Lower lobe of right lung (tissue), 2 donors: ENCODE measurements at regions not wholly inside any gene's neighbourhood (a gene's known extent, or its start where the extent isn't known, plus 50 kb on each side); places are given as distances from the start of the nearest gene placed in this dataset.

Experiments
- ATAC-seq, 2 donors: fragments of 200-7000 bp; cut with Tn5 transposase; one replicate each; pipeline ENCODE4 v1.9.1; 2020 to 2022; ENCODE audit warnings: mild to moderate bottlenecking in 2 of 2, moderate library complexity in 2 of 2
- DNase-seq: peaks from one replicate; pipeline ENCODE4 v3.0.0-alpha.2; 2020
- H3K27ac ChIP-seq: fragments of 200-600 bp; one replicate; pipeline ENCODE4 v1.8.0; 2022
- H3K27me3 ChIP-seq: fragments of 200-600 bp; one replicate; pipeline ENCODE4 v1.8.0; 2022; ENCODE audit warnings: low read depth
- H3K36me3 ChIP-seq: fragments of 200-600 bp; one replicate; pipeline ENCODE4 v1.8.0; 2022; ENCODE audit warnings: mild to moderate bottlenecking
- H3K4me1 ChIP-seq: fragments of 200-600 bp; one replicate; pipeline ENCODE4 v1.8.0; 2022
- H3K4me3 ChIP-seq: fragments of 200-600 bp; one replicate; pipeline ENCODE4 v1.8.0; 2022; ENCODE audit warnings: mild to moderate bottlenecking
- H3K9me3 ChIP-seq: fragments of 200-600 bp; one replicate; pipeline ENCODE4 v1.8.0; 2022
- CTCF ChIP-seq: fragments of 200-600 bp; IDR thresholded peaks from one replicate; pipeline ENCODE4 v1.8.0; 2022; ENCODE audit warnings: antibody characterized with exemption, mild to moderate bottlenecking
- intact Hi-C: fragments of 100-400 bp; cut with DNase I; formaldehyde crosslinking; loops from one replicate; pipeline ENCODE4 v1.11.0; 2022
- donor health status: DM: no; HTN: yes; CAD: no; lungs with severe emphysema.

- no peak for TF ChIP-seq CTCF
- no peak for ATAC-seq
- intact Hi-C loops = no loop called here
- Histone ChIP-seq H3K4me1 (no peaks in the 10 kb centered on the region), H3K36me3 (no peaks in the 10 kb centered on the region), H3K9me3 (no peaks in the 10 kb centered on the region), H3K27me3 (no peaks in the 10 kb centered on the region), H3K4me3 (no peak overlapping the region), H3K27ac (no peak overlapping the region)
- no peak for DNase-seq
Measured at GRCh38 chr12:16763901-16764300, 157.9 kb upstream of the LMO3 start.

GRCh38 chr12:16756833-16757555, 151.0 kb upstream of the LMO3 start:
- Histone ChIP-seq H3K9me3 (no peaks in the 10 kb centered on the region), H3K4me1 (no peaks in the 10 kb centered on the region), H3K27me3 (no peaks in the 10 kb centered on the region), H3K4me3 (no peak overlapping the region), H3K36me3 (no peaks in the 10 kb centered on the region), H3K27ac (no peak overlapping the region)
- no peak for DNase-seq
- no peak for ATAC-seq
- intact Hi-C loops = no loop called here
- TF ChIP-seq CTCF = no peak

GRCh38 chr12:16730772-16731171, 124.8 kb upstream of the LMO3 start:
- ATAC-seq (no peak), DNase-seq (no peak)
- Histone ChIP-seq H3K36me3 (no peaks in the 10 kb centered on the region), H3K4me3 (no peak overlapping the region), H3K27me3 (no peaks in the 10 kb centered on the region), H3K4me1 (no peaks in the 10 kb centered on the region), H3K9me3 (no peaks in the 10 kb centered on the region), H3K27ac (no peak overlapping the region)
- intact Hi-C loops = no loop called here
- no peak for TF ChIP-seq CTCF

GRCh38 chr12:16726879-16727278, 120.9 kb upstream of the LMO3 start:
- DNase-seq (no peak), ATAC-seq (peak in 1 of 2 donors; percentile 24)
- intact Hi-C loops = no loop called here
- Histone ChIP-seq H3K27me3 (no peaks in the 10 kb centered on the region), H3K9me3 (no peaks in the 10 kb centered on the region), H3K4me1 (no peaks in the 10 kb centered on the region), H3K27ac (no peak overlapping the region), H3K36me3 (no peaks in the 10 kb centered on the region), H3K4me3 (no peak overlapping the region)
- no peak for TF ChIP-seq CTCF

- Histone ChIP-seq H3K4me1 (no peaks in the 10 kb centered on the region), H3K27me3 (no peaks in the 10 kb centered on the region), H3K4me3 (no peak overlapping the region), H3K27ac (no peak overlapping the region), H3K36me3 (no peaks in the 10 kb centered on the region), H3K9me3 (no peaks in the 10 kb centered on the region)
- DNase-seq (no peak), ATAC-seq (no peak)
- TF ChIP-seq CTCF = no peak
- intact Hi-C loops = no loop called here
Measured at GRCh38 chr12:16719713-16720416, 113.9 kb upstream of the LMO3 start.
